Endothelial cell of umbilical vein (primary cell): ENCODE measurements at regions not wholly inside any gene's neighbourhood (a gene's known extent, or its start where the extent isn't known, plus 50 kb on each side); places are given as distances from the start of the nearest gene placed in this dataset.

Experiments
- BruUV-seq: library from RNA; stranded (reverse); fragments of 400-500 nt; replicated peaks from 2 replicates; lab custom pipeline; 2021; lab: Mats Ljungman, UMichigan
- CTCF ChIA-PET: fragments of 300-600, 350-600 bp; sonication (Branson Sonifier 250); formaldehyde crosslinking; loops from one replicate; lab custom pipeline; 2021; ENCODE audit warnings: antibody characterized with exemption, inconsistent platforms; lab: Charles Lee
- POLR2A ChIA-PET: fragments of 300-600, 350-600 bp; sonication (Branson Sonifier 250); formaldehyde crosslinking; loops from one replicate; lab custom pipeline; 2021; ENCODE audit warnings: antibody characterized with exemption, inconsistent platforms; lab: Charles Lee
- DNase-seq: peaks from one replicate; pipeline ENCODE4 v3.0.0-alpha.2; 2011; ENCODE audit warnings: low read depth, low spot score
- FAIRE-seq: peaks from 2 replicates; lab custom pipeline; 2011; peaks lifted over from hg19 to GRCh38; lab: Jason Lieb, UNC
- H2AFZ ChIP-seq: 2 replicates; pipeline ENCODE4 v1.6.0; 2012; ENCODE audit warnings: low read depth, low read length, control low read depth, inconsistent platforms
- H3K27ac ChIP-seq: 2 replicates; pipeline ENCODE4 v1.5.1; 2011; ENCODE audit warnings: low read depth, mild to moderate bottlenecking, control low read depth, low read length, moderate library complexity; ENCODE audit not compliant: insufficient read depth
- H3K27me3 ChIP-seq, 2 experiments: 2 replicates each; pipeline versions ENCODE4 v1.6.0 to v1.6.1; 2011; ENCODE audit warnings: low read length in 2 of 2, mixed read lengths in 1 of 2; ENCODE audit not compliant: control insufficient read depth in 2 of 2, insufficient read depth in 2 of 2
- H3K36me3 ChIP-seq, 2 experiments: 2 replicates in 1 of 2; 3 replicates in 1 of 2; pipeline ENCODE4 v1.5.1; 2011; ENCODE audit warnings: low read length in 2 of 2, mild to moderate bottlenecking in 1 of 2, moderate library complexity in 1 of 2; ENCODE audit not compliant: control insufficient read depth in 2 of 2, insufficient read depth in 2 of 2; ENCODE audit errors: extremely low read depth in 1 of 2
- H3K4me1 ChIP-seq: 3 replicates; pipeline ENCODE4 v1.5.1; 2011; ENCODE audit warnings: mild to moderate bottlenecking, low read length; ENCODE audit not compliant: control insufficient read depth, insufficient read depth; ENCODE audit errors: extremely low read depth
- H3K4me2 ChIP-seq: 2 replicates; pipeline ENCODE4 v1.6.1; 2011; ENCODE audit warnings: low read length, control low read depth, mixed read lengths; ENCODE audit not compliant: insufficient read depth
- H3K4me3 ChIP-seq, 3 experiments: fragments of 200-600 bp in 1 of 3; sonication (generic), shearing (Covaris generic) in 1 of 3; replicated peaks in 1 of 3; 2 replicates each; pipeline ENCODE4 v1.5.1; 2011 to 2016; ENCODE audit warnings: control low read depth in 3 of 3, low read length in 3 of 3, mild to moderate bottlenecking in 2 of 3, inconsistent platforms in 1 of 3, low read depth in 1 of 3, moderate library complexity in 1 of 3; ENCODE audit not compliant: insufficient read depth in 1 of 3
- H3K79me2 ChIP-seq: 2 replicates; pipeline ENCODE4 v1.6.0; 2012; ENCODE audit warnings: low read length, inconsistent platforms; ENCODE audit not compliant: control insufficient read depth, insufficient read depth
- H3K9ac ChIP-seq: replicated peaks from 2 replicates; pipeline ENCODE3; 2011; ENCODE audit warnings: low read length, control low read depth; ENCODE audit not compliant: insufficient read depth; ENCODE audit errors: extremely low read depth
- H3K9me1 ChIP-seq: replicated peaks from 3 replicates; pipeline ENCODE4 v1.6.0; 2011; ENCODE audit warnings: mild to moderate bottlenecking, low read length; ENCODE audit not compliant: control insufficient read depth, insufficient read depth; ENCODE audit errors: extremely low read depth
- H3K9me3 ChIP-seq: replicated peaks from 2 replicates; pipeline ENCODE4 v1.5.1; 2012; ENCODE audit warnings: low read length, inconsistent platforms; ENCODE audit not compliant: control insufficient read depth, insufficient read depth
- H4K20me1 ChIP-seq: replicated peaks from 2 replicates; pipeline ENCODE3; 2011; ENCODE audit warnings: mild to moderate bottlenecking, low read length; ENCODE audit not compliant: control insufficient read depth, insufficient read depth; ENCODE audit errors: extremely low read depth
- EZH2 ChIP-seq: IDR thresholded peaks from 2 replicates; pipeline ENCODE4 v1.6.1; 2012; ENCODE audit warnings: borderline replicate concordance, low read depth, mild to moderate bottlenecking, moderate library complexity, low read length, inconsistent platforms; ENCODE audit not compliant: severe bottlenecking
- FOS ChIP-seq: IDR thresholded peaks from 2 replicates; pipeline ENCODE4 v1.6.1; 2011; ENCODE audit warnings: mild to moderate bottlenecking, low read length, moderate library complexity, borderline replicate concordance; ENCODE audit not compliant: insufficient read depth
- GATA2 ChIP-seq: IDR thresholded peaks from 2 replicates; pipeline ENCODE4 v1.7.0; 2011; ENCODE audit warnings: low read depth, mild to moderate bottlenecking, moderate library complexity, mixed read lengths, low read length; ENCODE audit not compliant: insufficient read length, insufficient read depth
- JUN ChIP-seq: IDR thresholded peaks from 2 replicates; pipeline ENCODE4 v1.6.1; 2011; ENCODE audit warnings: borderline replicate concordance, low read depth; ENCODE audit not compliant: insufficient read length, insufficient read depth
- MAX ChIP-seq: IDR thresholded peaks from 2 replicates; pipeline ENCODE4 v1.6.1; 2011; ENCODE audit not compliant: insufficient read depth, insufficient read length
- MYC ChIP-seq: IDR thresholded peaks from one replicate; pipeline ENCODE4 v1.6.1; 2011; ENCODE audit warnings: mild to moderate bottlenecking, low read depth, low read length
- POLR2A ChIP-seq: IDR thresholded peaks from 2 replicates; pipeline ENCODE4 v1.6.1; 2012; ENCODE audit warnings: low read depth, mild to moderate bottlenecking, control low read depth, low read length
- POLR2AphosphoS5 ChIP-seq: IDR thresholded peaks from 2 replicates; pipeline ENCODE4 v1.6.1; 2012; ENCODE audit warnings: low read depth, mild to moderate bottlenecking, control low read depth, low read length, moderate library complexity; ENCODE audit not compliant: insufficient read depth
- dilution Hi-C: fragments of 300-500 bp; cut with MboI; formaldehyde crosslinking; loops from one replicate; pipeline ENCODE4 v1.15.0; 2019; ENCODE audit warnings: low sequenced_read_pairs; ENCODE audit not compliant: extremely low pct_ligation_motif_present
- intact Hi-C: fragments of 100-400 bp; cut with micrococcal nuclease; formaldehyde crosslinking; loops from one replicate; pipeline ENCODE4 v1.10.0; 2022
- TF ChIP-seq, protein P1 (sequence below), 2 donors: IDR thresholded peaks; 1 replicate in 1 of 2; 2 replicates in 1 of 2; pipeline ENCODE4 v1.5.1; 2011; ENCODE audit warnings: low read length in 2 of 2, mild to moderate bottlenecking in 2 of 2, moderate library complexity in 2 of 2, control low read depth in 1 of 2, inconsistent platforms in 1 of 2, low read depth in 1 of 2; ENCODE audit not compliant: insufficient read depth in 1 of 2; ENCODE audit errors: extremely low read depth in 1 of 2

DNA sequence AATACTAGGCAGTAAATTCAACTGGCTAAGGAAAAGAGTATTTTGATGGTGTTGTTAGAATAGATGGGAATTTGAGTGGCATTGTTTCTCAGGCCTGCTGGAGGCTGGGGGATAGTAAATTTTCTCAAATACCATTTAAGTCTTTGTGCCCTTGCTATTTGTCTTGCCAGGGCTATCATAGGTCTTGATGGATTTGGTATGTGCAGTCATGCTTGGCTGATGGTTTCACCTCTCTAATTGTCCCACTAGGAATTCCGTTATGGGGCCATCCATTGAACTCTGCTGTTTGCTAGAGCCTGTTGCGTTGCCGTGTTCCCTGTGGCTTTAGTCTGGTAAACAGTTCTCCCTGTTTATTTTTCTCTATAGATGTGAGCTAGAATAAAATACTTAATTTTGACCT lies 438.1 kb upstream of the FAM98A start:
- no peaks in the 10 kb centered on the region for H3K9me3 ChIP-seq
- dilution Hi-C loops: no loop called here
- no peaks in the 10 kb centered on the region for H3K4me1 ChIP-seq
- H3K9ac ChIP-seq: no peak overlapping the region
- no peak overlapping the region for H3K27ac ChIP-seq
- FAIRE-seq (no peak), DNase-seq (no peak)
- no peak overlapping the region for H3K4me2 ChIP-seq
- H3K79me2 ChIP-seq: no peaks in the 10 kb centered on the region
- H3K4me3 ChIP-seq: no peak overlapping the region
- TF ChIP-seq POLR2A (no peak), GATA2 (no peak), FOS (no peak), EZH2 (no peak), MAX (no peak), MYC (no peak), POLR2AphosphoS5 (no peak), JUN (no peak)
- TF ChIP-seq, protein P1, sequence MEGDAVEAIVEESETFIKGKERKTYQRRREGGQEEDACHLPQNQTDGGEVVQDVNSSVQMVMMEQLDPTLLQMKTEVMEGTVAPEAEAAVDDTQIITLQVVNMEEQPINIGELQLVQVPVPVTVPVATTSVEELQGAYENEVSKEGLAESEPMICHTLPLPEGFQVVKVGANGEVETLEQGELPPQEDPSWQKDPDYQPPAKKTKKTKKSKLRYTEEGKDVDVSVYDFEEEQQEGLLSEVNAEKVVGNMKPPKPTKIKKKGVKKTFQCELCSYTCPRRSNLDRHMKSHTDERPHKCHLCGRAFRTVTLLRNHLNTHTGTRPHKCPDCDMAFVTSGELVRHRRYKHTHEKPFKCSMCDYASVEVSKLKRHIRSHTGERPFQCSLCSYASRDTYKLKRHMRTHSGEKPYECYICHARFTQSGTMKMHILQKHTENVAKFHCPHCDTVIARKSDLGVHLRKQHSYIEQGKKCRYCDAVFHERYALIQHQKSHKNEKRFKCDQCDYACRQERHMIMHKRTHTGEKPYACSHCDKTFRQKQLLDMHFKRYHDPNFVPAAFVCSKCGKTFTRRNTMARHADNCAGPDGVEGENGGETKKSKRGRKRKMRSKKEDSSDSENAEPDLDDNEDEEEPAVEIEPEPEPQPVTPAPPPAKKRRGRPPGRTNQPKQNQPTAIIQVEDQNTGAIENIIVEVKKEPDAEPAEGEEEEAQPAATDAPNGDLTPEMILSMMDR (IDR thresholded peaks at IDR 0.05; ENCODE audit: extremely low read depth in 1 of 2, insufficient read depth in 1 of 2, low read depth in 1 of 2, low read length in 2 of 2): no peak
- no peaks in the 10 kb centered on the region for H3K9me1 ChIP-seq
- H3K36me3 ChIP-seq: no peaks in the 10 kb centered on the region
- no TSS peak for BruUV-seq
- no peaks in the 10 kb centered on the region for H4K20me1 ChIP-seq
- H2AFZ ChIP-seq: no peak overlapping the region
- POLR2A ChIA-PET: no interaction called here
- H3K27me3 ChIP-seq: no peaks in the 10 kb centered on the region
- CTCF ChIA-PET: no interaction called here
- intact Hi-C loops: no loop called here
